ENCODE measurements at regions not wholly inside any gene's neighbourhood (a gene's known extent, or its start where the extent isn't known, plus 50 kb on each side); places are given as distances from the start of the nearest gene placed in this dataset.

- in situ Hi-C loops (cut with HindIII; ENCODE audit: low pct_ligation_motif_present, low sequenced_read_pairs), result no loop called here
- DNase-seq, result no peak
- no peaks in the 10 kb centered on the region for H3K36me3 ChIP-seq (replicated peaks)
- no peak for TF ChIP-seq CTCF (IDR thresholded peaks at IDR 0.05; ENCODE audit: low read depth, low read length, missing control alignments)
- no peak overlapping the region for H3K4me3 ChIP-seq (ENCODE audit: low read depth, low read length)
- no peaks in the 10 kb centered on the region for H3K27me3 ChIP-seq (replicated peaks)
- H3K27ac ChIP-seq, result no peak overlapping the region
Observed at GRCh38 chr2:43106559-43107527, 119.6 kb downstream of the ZFP36L2 start.

- peak; percentile 58 for DNase-seq
- Histone ChIP-seq H3K27me3 (replicated peaks) (no peaks in the 10 kb centered on the region), H3K4me3 (ENCODE audit: low read depth, low read length) (no peak overlapping the region), H3K27ac (no peak overlapping the region), H3K36me3 (replicated peaks) (no peaks in the 10 kb centered on the region)
- in situ Hi-C loops (cut with HindIII; ENCODE audit: low pct_ligation_motif_present, low sequenced_read_pairs), result no loop called here
- peak; percentile 63 for TF ChIP-seq CTCF (IDR thresholded peaks at IDR 0.05; ENCODE audit: low read depth, low read length, missing control alignments)
Observed at GRCh38 chr2:43105586-43106558, 120.5 kb downstream of the ZFP36L2 start.

- Histone ChIP-seq H3K27me3 (replicated peaks) (no peaks in the 10 kb centered on the region), H3K4me3 (ENCODE audit: low read depth, low read length) (no peak overlapping the region), H3K36me3 (replicated peaks) (no peaks in the 10 kb centered on the region), H3K27ac (no peak overlapping the region)
- in situ Hi-C loops (cut with HindIII; ENCODE audit: low pct_ligation_motif_present, low sequenced_read_pairs), result no loop called here
- DNase-seq, result no peak
- no peak for TF ChIP-seq CTCF (IDR thresholded peaks at IDR 0.05; ENCODE audit: low read depth, low read length, missing control alignments)
Observed at GRCh38 chr2:43104763-43105162, 121.6 kb downstream of the ZFP36L2 start.

DNA sequence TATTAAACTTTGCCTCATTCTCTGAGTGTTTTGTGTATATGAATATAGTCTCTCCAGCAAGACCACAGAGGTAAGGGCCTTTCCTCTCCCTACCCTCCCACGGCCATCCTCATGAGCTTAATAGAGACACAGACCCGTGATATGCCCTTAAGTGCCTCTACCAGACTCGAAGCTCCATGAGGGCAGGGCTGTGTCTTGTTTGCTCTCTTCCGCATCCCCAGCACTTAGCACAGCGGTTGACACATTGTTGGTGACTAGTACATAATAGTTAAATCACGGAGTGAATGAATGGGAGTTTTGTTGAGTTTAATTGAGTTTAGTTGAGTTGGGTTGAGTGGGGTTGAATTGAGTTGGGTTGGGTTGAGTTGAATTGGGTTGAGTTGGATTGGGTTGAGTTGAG, 122.3 kb downstream of the ZFP36L2 start:
- Histone ChIP-seq H3K27me3 (replicated peaks) (no peaks in the 10 kb centered on the region), H3K36me3 (replicated peaks) (no peaks in the 10 kb centered on the region), H3K4me3 (ENCODE audit: low read depth, low read length) (no peak overlapping the region), H3K27ac (no peak overlapping the region)
- no peak for TF ChIP-seq CTCF (IDR thresholded peaks at IDR 0.05; ENCODE audit: low read depth, low read length, missing control alignments)
- in situ Hi-C loops (cut with HindIII; ENCODE audit: low pct_ligation_motif_present, low sequenced_read_pairs), result no loop called here
- DNase-seq, result no peak

DNA sequence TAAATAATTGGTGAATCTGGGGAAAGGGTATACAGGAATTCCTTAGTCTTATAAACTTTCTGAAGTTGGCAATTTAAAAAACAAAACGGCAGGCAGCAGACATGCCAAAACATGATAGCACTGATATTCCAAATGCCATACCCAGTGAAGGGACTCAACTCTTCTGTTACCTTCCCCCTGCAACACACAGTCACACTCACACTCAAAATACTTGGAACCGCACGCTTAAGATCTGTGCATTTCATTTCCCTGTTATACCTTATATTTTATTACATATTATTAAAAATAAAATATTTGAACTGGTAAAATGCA, 123.4 kb downstream of the ZFP36L2 start:
- no peak for TF ChIP-seq CTCF (IDR thresholded peaks at IDR 0.05; ENCODE audit: low read depth, low read length, missing control alignments)
- H3K27ac ChIP-seq, result no peak overlapping the region
- in situ Hi-C loops (cut with HindIII; ENCODE audit: low pct_ligation_motif_present, low sequenced_read_pairs), result no loop called here
- H3K4me3 ChIP-seq (ENCODE audit: low read depth, low read length), result no peak overlapping the region
- no peak for DNase-seq
- no peaks in the 10 kb centered on the region for H3K36me3 ChIP-seq (replicated peaks)
- H3K27me3 ChIP-seq (replicated peaks), result no peaks in the 10 kb centered on the region
